GM23338 (cell line): ENCODE measurements at regions not wholly inside any gene's neighbourhood (a gene's known extent, or its start where the extent isn't known, plus 50 kb on each side); places are given as distances from the start of the nearest gene placed in this dataset.

Experiments
- CREB1 ChIP-seq: fragments of 250-450 bp; sonication (Bioruptor Pico); IDR thresholded peaks from 2 replicates; pipeline ENCODE4 v1.5.0; 2020; ENCODE audit warnings: low read depth, mild to moderate bottlenecking, moderate library complexity
- EZH2 ChIP-seq: fragments of 200-600 bp; sonication (generic); IDR thresholded peaks from one replicate; pipeline ENCODE4 v1.8.0; 2017; ENCODE audit warnings: antibody characterized with exemption, mild to moderate bottlenecking, low read depth; ENCODE audit not compliant: unreplicated experiment
- EZH2phosphoT487 ChIP-seq: fragments of 200-600 bp; sonication (generic); IDR thresholded peaks from one replicate; pipeline ENCODE4 v1.8.1; 2018; ENCODE audit warnings: antibody characterized with exemption; ENCODE audit not compliant: unreplicated experiment
- JUNB ChIP-seq: IDR thresholded peaks from one replicate; pipeline ENCODE4 v1.6.1; 2016; ENCODE audit warnings: antibody characterized with exemption; ENCODE audit not compliant: unreplicated experiment
- NANOG ChIP-seq: IDR thresholded peaks from 2 replicates; pipeline ENCODE4 v1.6.1; 2016; ENCODE audit warnings: antibody characterized with exemption, borderline replicate concordance
- STAT1 ChIP-seq: IDR thresholded peaks from one replicate; pipeline ENCODE4 v1.6.1; 2016; ENCODE audit warnings: antibody characterized with exemption; ENCODE audit not compliant: unreplicated experiment
- ZNF114 ChIP-seq: fragments of 250-450 bp; sonication (Bioruptor Pico); IDR thresholded peaks from 2 replicates; pipeline ENCODE4 v1.5.0; 2020; ENCODE audit warnings: mild to moderate bottlenecking, moderate library complexity
- TF ChIP-seq, protein P1 (sequence below): fragments of 250-450 bp; sonication (Bioruptor Pico); IDR thresholded peaks from 2 replicates; pipeline ENCODE4 v1.5.0; 2020; ENCODE audit warnings: mild to moderate bottlenecking, moderate library complexity
- TF ChIP-seq, protein P2 (sequence below), 2 experiments: fragments of 200-600 bp in 1 of 2; sonication (generic) in 1 of 2; conservative IDR thresholded peaks; 2 replicates each; pipeline versions ENCODE4 v1.5.1 to v1.6.1; 2016 to 2017; ENCODE audit warnings: antibody characterized with exemption in 2 of 2, low read depth in 2 of 2, mild to moderate bottlenecking in 2 of 2, moderate library complexity in 1 of 2

DNA sequence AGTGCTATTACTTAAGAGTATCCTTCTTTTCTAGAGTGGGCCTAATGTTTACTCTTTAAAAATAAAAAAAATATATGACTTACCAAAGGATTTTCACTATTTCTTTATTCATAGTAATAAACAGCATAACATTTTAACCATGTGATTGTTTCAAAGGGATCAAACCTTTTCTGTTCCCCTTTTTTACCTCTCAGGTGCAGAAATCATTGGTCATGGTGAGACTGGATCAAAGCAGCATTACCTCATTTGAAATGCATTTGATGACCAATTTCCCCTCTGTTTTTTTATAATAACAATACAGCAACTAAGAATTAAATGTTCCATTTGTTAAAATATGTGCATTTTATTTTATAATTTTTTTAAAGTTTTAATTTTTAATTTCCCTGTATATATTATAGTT, 598.0 kb upstream of the RGMB start (continued):
- TF ChIP-seq, protein P1, sequence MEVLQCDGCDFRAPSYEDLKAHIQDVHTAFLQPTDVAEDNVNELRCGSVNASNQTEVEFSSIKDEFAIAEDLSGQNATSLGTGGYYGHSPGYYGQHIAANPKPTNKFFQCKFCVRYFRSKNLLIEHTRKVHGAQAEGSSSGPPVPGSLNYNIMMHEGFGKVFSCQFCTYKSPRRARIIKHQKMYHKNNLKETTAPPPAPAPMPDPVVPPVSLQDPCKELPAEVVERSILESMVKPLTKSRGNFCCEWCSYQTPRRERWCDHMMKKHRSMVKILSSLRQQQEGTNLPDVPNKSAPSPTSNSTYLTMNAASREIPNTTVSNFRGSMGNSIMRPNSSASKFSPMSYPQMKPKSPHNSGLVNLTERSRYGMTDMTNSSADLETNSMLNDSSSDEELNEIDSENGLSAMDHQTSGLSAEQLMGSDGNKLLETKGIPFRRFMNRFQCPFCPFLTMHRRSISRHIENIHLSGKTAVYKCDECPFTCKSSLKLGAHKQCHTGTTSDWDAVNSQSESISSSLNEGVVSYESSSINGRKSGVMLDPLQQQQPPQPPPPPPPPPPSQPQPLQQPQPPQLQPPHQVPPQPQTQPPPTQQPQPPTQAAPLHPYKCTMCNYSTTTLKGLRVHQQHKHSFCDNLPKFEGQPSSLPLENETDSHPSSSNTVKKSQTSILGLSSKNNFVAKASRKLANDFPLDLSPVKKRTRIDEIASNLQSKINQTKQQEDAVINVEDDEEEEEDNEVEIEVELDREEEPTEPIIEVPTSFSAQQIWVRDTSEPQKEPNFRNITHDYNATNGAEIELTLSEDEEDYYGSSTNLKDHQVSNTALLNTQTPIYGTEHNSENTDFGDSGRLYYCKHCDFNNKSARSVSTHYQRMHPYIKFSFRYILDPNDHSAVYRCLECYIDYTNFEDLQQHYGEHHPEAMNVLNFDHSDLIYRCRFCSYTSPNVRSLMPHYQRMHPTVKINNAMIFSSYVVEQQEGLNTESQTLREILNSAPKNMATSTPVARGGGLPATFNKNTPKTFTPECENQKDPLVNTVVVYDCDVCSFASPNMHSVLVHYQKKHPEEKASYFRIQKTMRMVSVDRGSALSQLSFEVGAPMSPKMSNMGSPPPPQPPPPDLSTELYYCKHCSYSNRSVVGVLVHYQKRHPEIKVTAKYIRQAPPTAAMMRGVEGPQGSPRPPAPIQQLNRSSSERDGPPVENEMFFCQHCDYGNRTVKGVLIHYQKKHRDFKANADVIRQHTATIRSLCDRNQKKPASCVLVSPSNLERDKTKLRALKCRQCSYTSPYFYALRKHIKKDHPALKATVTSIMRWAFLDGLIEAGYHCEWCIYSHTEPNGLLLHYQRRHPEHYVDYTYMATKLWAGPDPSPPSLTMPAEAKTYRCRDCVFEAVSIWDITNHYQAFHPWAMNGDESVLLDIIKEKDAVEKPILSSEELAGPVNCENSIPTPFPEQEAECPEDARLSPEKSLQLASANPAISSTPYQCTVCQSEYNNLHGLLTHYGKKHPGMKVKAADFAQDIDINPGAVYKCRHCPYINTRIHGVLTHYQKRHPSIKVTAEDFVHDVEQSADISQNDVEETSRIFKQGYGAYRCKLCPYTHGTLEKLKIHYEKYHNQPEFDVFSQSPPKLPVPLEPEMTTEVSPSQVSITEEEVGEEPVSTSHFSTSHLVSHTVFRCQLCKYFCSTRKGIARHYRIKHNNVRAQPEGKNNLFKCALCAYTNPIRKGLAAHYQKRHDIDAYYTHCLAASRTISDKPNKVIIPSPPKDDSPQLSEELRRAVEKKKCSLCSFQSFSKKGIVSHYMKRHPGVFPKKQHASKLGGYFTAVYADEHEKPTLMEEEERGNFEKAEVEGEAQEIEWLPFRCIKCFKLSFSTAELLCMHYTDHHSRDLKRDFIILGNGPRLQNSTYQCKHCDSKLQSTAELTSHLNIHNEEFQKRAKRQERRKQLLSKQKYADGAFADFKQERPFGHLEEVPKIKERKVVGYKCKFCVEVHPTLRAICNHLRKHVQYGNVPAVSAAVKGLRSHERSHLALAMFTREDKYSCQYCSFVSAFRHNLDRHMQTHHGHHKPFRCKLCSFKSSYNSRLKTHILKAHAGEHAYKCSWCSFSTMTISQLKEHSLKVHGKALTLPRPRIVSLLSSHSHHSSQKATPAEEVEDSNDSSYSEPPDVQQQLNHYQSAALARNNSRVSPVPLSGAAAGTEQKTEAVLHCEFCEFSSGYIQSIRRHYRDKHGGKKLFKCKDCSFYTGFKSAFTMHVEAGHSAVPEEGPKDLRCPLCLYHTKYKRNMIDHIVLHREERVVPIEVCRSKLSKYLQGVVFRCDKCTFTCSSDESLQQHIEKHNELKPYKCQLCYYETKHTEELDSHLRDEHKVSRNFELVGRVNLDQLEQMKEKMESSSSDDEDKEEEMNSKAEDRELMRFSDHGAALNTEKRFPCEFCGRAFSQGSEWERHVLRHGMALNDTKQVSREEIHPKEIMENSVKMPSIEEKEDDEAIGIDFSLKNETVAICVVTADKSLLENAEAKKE (CRISPR knock-in tag) = no peak
- TF ChIP-seq STAT1 (no peak), CREB1 (CRISPR knock-in tag) (no peak), NANOG (no peak), EZH2phosphoT487 (no peak), EZH2 (no peak), ZNF114 (no peak), JUNB (no peak)
- TF ChIP-seq, protein P2, sequence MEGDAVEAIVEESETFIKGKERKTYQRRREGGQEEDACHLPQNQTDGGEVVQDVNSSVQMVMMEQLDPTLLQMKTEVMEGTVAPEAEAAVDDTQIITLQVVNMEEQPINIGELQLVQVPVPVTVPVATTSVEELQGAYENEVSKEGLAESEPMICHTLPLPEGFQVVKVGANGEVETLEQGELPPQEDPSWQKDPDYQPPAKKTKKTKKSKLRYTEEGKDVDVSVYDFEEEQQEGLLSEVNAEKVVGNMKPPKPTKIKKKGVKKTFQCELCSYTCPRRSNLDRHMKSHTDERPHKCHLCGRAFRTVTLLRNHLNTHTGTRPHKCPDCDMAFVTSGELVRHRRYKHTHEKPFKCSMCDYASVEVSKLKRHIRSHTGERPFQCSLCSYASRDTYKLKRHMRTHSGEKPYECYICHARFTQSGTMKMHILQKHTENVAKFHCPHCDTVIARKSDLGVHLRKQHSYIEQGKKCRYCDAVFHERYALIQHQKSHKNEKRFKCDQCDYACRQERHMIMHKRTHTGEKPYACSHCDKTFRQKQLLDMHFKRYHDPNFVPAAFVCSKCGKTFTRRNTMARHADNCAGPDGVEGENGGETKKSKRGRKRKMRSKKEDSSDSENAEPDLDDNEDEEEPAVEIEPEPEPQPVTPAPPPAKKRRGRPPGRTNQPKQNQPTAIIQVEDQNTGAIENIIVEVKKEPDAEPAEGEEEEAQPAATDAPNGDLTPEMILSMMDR (conservative IDR thresholded peaks at IDR 0.05; ENCODE audit: low read depth in 2 of 2) = no peak
